ENCODE measurements at regions not wholly inside any gene's neighbourhood (a gene's known extent, or its start where the extent isn't known, plus 50 kb on each side); places are given as distances from the start of the nearest gene placed in this dataset.

GRCh38 chr4:124433500-124433899, 279.0 kb downstream of the ANKRD50 start:
- 90% methylated on average over 8 of the region's 8 CpGs for WGBS, 2 donors
- H3K36me3 ChIP-seq (ENCODE audit: control insufficient read depth in 2 of 2, insufficient read depth in 2 of 2, low read length in 1 of 2): no peaks in the 10 kb centered on the region

GRCh38 chr4:124435274-124435950, 277.1 kb downstream of the ANKRD50 start:
- Histone ChIP-seq H3K4me3 (ENCODE audit: low read depth in 1 of 2, low read length in 2 of 2) (no peak overlapping the region), H3K27me3 (ENCODE audit: control insufficient read depth in 1 of 2, insufficient read depth in 2 of 2, low read length in 2 of 2) (no peaks in the 10 kb centered on the region), H3K4me1 (ENCODE audit: control insufficient read depth in 2 of 2, insufficient read depth in 2 of 2, low read length in 1 of 2) (peaks cover 0 to 3% of the 10 kb centered on the region in 2 donors), H3K9me3 (ENCODE audit: control insufficient read depth in 2 of 2, insufficient read depth in 1 of 2, low read depth in 1 of 2, low read length in 1 of 2) (peaks cover 0 to 2% of the 10 kb centered on the region in 2 donors), H3K27ac (ENCODE audit: low read depth in 2 of 2, low read length in 1 of 2) (no peak overlapping the region), H3K36me3 (ENCODE audit: control insufficient read depth in 2 of 2, insufficient read depth in 2 of 2, low read length in 1 of 2) (no peaks in the 10 kb centered on the region)
- 44 to 75% methylated on average over 2 of the region's 2 CpGs for WGBS, 2 donors

More at GRCh38 chr4:124433500-124433899, 279.0 kb downstream of the ANKRD50 start:
- Histone ChIP-seq H3K9me3 (ENCODE audit: control insufficient read depth in 2 of 2, insufficient read depth in 1 of 2, low read depth in 1 of 2, low read length in 1 of 2) (peaks cover 0 to 2% of the 10 kb centered on the region in 2 donors), H3K27me3 (ENCODE audit: control insufficient read depth in 1 of 2, insufficient read depth in 2 of 2, low read length in 2 of 2) (no peaks in the 10 kb centered on the region), H3K4me1 (ENCODE audit: control insufficient read depth in 2 of 2, insufficient read depth in 2 of 2, low read length in 1 of 2) (peaks cover 0 to 3% of the 10 kb centered on the region in 2 donors), H3K27ac (ENCODE audit: low read depth in 2 of 2, low read length in 1 of 2) (no peak overlapping the region), H3K4me3 (ENCODE audit: low read depth in 1 of 2, low read length in 2 of 2) (no peak overlapping the region)

- no peaks in the 10 kb centered on the region for H3K27me3 ChIP-seq (ENCODE audit: control insufficient read depth in 1 of 2, insufficient read depth in 2 of 2, low read length in 2 of 2)
- H3K9me3 ChIP-seq (ENCODE audit: control insufficient read depth in 2 of 2, insufficient read depth in 1 of 2, low read depth in 1 of 2, low read length in 1 of 2): peaks cover 0 to 2% of the 10 kb centered on the region in 2 donors
- no peak overlapping the region for H3K4me3 ChIP-seq (ENCODE audit: low read depth in 1 of 2, low read length in 2 of 2)
- H3K36me3 ChIP-seq (ENCODE audit: control insufficient read depth in 2 of 2, insufficient read depth in 2 of 2, low read length in 1 of 2): no peaks in the 10 kb centered on the region
- H3K27ac ChIP-seq (ENCODE audit: low read depth in 2 of 2, low read length in 1 of 2): no peak overlapping the region
- no peaks in the 10 kb centered on the region for H3K4me1 ChIP-seq (ENCODE audit: control insufficient read depth in 2 of 2, insufficient read depth in 2 of 2, low read length in 1 of 2)
These were observed 274.6 kb downstream of the ANKRD50 start for GRCh38 chr4:124437853-124438495.

GRCh38 chr4:124445071-124445470, 267.5 kb downstream of the ANKRD50 start:
- no peaks in the 10 kb centered on the region for H3K27me3 ChIP-seq (ENCODE audit: control insufficient read depth in 1 of 2, insufficient read depth in 2 of 2, low read length in 2 of 2)
- WGBS, 2 donors: 96 to 97% methylated on average over 5 of the region's 5 CpGs

GRCh38 chr4:124449881-124450280, 262.7 kb downstream of the ANKRD50 start:
- Histone ChIP-seq H3K36me3 (ENCODE audit: control insufficient read depth in 2 of 2, insufficient read depth in 2 of 2, low read length in 1 of 2) (no peaks in the 10 kb centered on the region), H3K9me3 (ENCODE audit: control insufficient read depth in 2 of 2, insufficient read depth in 1 of 2, low read depth in 1 of 2, low read length in 1 of 2) (peaks cover 0 to 5% of the 10 kb centered on the region in 2 donors), H3K4me1 (ENCODE audit: control insufficient read depth in 2 of 2, insufficient read depth in 2 of 2, low read length in 1 of 2) (no peaks in the 10 kb centered on the region), H3K4me3 (ENCODE audit: low read depth in 1 of 2, low read length in 2 of 2) (no peak overlapping the region), H3K27me3 (ENCODE audit: control insufficient read depth in 1 of 2, insufficient read depth in 2 of 2, low read length in 2 of 2) (no peaks in the 10 kb centered on the region), H3K27ac (ENCODE audit: low read depth in 2 of 2, low read length in 1 of 2) (no peak overlapping the region)
- WGBS, 2 donors: 85 to 89% methylated on average over 1 of the region's 1 CpG

More at GRCh38 chr4:124445071-124445470, 267.5 kb downstream of the ANKRD50 start:
- H3K27ac ChIP-seq (ENCODE audit: low read depth in 2 of 2, low read length in 1 of 2): no peak overlapping the region
- no peak overlapping the region for H3K4me3 ChIP-seq (ENCODE audit: low read depth in 1 of 2, low read length in 2 of 2)
- H3K4me1 ChIP-seq (ENCODE audit: control insufficient read depth in 2 of 2, insufficient read depth in 2 of 2, low read length in 1 of 2): no peaks in the 10 kb centered on the region
- peaks cover 0 to 7% of the 10 kb centered on the region in 2 donors for H3K9me3 ChIP-seq (ENCODE audit: control insufficient read depth in 2 of 2, insufficient read depth in 1 of 2, low read depth in 1 of 2, low read length in 1 of 2)
- H3K36me3 ChIP-seq (ENCODE audit: control insufficient read depth in 2 of 2, insufficient read depth in 2 of 2, low read length in 1 of 2): no peaks in the 10 kb centered on the region

- Histone ChIP-seq H3K9me3 (ENCODE audit: control insufficient read depth in 2 of 2, insufficient read depth in 1 of 2, low read depth in 1 of 2, low read length in 1 of 2) (no peaks in the 10 kb centered on the region), H3K27ac (ENCODE audit: low read depth in 2 of 2, low read length in 1 of 2) (no peak overlapping the region), H3K4me3 (ENCODE audit: low read depth in 1 of 2, low read length in 2 of 2) (no peak overlapping the region), H3K4me1 (ENCODE audit: control insufficient read depth in 2 of 2, insufficient read depth in 2 of 2, low read length in 1 of 2) (no peaks in the 10 kb centered on the region), H3K27me3 (ENCODE audit: control insufficient read depth in 1 of 2, insufficient read depth in 2 of 2, low read length in 2 of 2) (no peaks in the 10 kb centered on the region), H3K36me3 (ENCODE audit: control insufficient read depth in 2 of 2, insufficient read depth in 2 of 2, low read length in 1 of 2) (no peaks in the 10 kb centered on the region)
- 76 to 79% methylated on average over 2 of the region's 2 CpGs for WGBS, 2 donors
These were observed 261.7 kb downstream of the ANKRD50 start for GRCh38 chr4:124450851-124451250.

GRCh38 chr4:124454772-124455270, 257.7 kb downstream of the ANKRD50 start:
- no peak overlapping the region for H3K27ac ChIP-seq (ENCODE audit: low read depth in 2 of 2, low read length in 1 of 2)
- no peaks in the 10 kb centered on the region for H3K4me1 ChIP-seq (ENCODE audit: control insufficient read depth in 2 of 2, insufficient read depth in 2 of 2, low read length in 1 of 2)
- no peaks in the 10 kb centered on the region for H3K9me3 ChIP-seq (ENCODE audit: control insufficient read depth in 2 of 2, insufficient read depth in 1 of 2, low read depth in 1 of 2, low read length in 1 of 2)
- no peaks in the 10 kb centered on the region for H3K36me3 ChIP-seq (ENCODE audit: control insufficient read depth in 2 of 2, insufficient read depth in 2 of 2, low read length in 1 of 2)
- WGBS, 2 donors: 85 to 92% methylated on average over 2 of the region's 2 CpGs
- no peak overlapping the region for H3K4me3 ChIP-seq (ENCODE audit: low read depth in 1 of 2, low read length in 2 of 2)
- no peaks in the 10 kb centered on the region for H3K27me3 ChIP-seq (ENCODE audit: control insufficient read depth in 1 of 2, insufficient read depth in 2 of 2, low read length in 2 of 2)

- H3K4me3 ChIP-seq (ENCODE audit: low read depth in 1 of 2, low read length in 2 of 2): no peak overlapping the region
- H3K4me1 ChIP-seq (ENCODE audit: control insufficient read depth in 2 of 2, insufficient read depth in 2 of 2, low read length in 1 of 2): no peaks in the 10 kb centered on the region
- H3K36me3 ChIP-seq (ENCODE audit: control insufficient read depth in 2 of 2, insufficient read depth in 2 of 2, low read length in 1 of 2): no peaks in the 10 kb centered on the region
- H3K9me3 ChIP-seq (ENCODE audit: control insufficient read depth in 2 of 2, insufficient read depth in 1 of 2, low read depth in 1 of 2, low read length in 1 of 2): no peaks in the 10 kb centered on the region
- H3K27ac ChIP-seq (ENCODE audit: low read depth in 2 of 2, low read length in 1 of 2): no peak overlapping the region
- 93 to 94% methylated on average over 3 of the region's 3 CpGs for WGBS, 2 donors
- no peaks in the 10 kb centered on the region for H3K27me3 ChIP-seq (ENCODE audit: control insufficient read depth in 1 of 2, insufficient read depth in 2 of 2, low read length in 2 of 2)
These were observed 256.9 kb downstream of the ANKRD50 start for GRCh38 chr4:124455671-124456070.

- peaks cover 7 to 10% of the 10 kb centered on the region in 2 donors for H3K9me3 ChIP-seq (ENCODE audit: control insufficient read depth in 2 of 2, insufficient read depth in 1 of 2, low read depth in 1 of 2, low read length in 1 of 2)
- 76 to 84% methylated on average over 3 of the region's 3 CpGs for WGBS, 2 donors
- no peaks in the 10 kb centered on the region for H3K27me3 ChIP-seq (ENCODE audit: control insufficient read depth in 1 of 2, insufficient read depth in 2 of 2, low read length in 2 of 2)
- no peak overlapping the region for H3K4me3 ChIP-seq (ENCODE audit: low read depth in 1 of 2, low read length in 2 of 2)
- no peak overlapping the region for H3K27ac ChIP-seq (ENCODE audit: low read depth in 2 of 2, low read length in 1 of 2)
- no peaks in the 10 kb centered on the region for H3K4me1 ChIP-seq (ENCODE audit: control insufficient read depth in 2 of 2, insufficient read depth in 2 of 2, low read length in 1 of 2)
- H3K36me3 ChIP-seq (ENCODE audit: control insufficient read depth in 2 of 2, insufficient read depth in 2 of 2, low read length in 1 of 2): no peaks in the 10 kb centered on the region
These were observed 253.2 kb downstream of the ANKRD50 start for GRCh38 chr4:124459196-124459940.
